GM18520 (cell line): ENCODE measurements at regions not wholly inside any gene's neighbourhood (a gene's known extent, or its start where the extent isn't known, plus 50 kb on each side); places are given as distances from the start of the nearest gene placed in this dataset.
"Not testable (repeated sequence)": the region's sequence is repeated elsewhere in the genome, so short reads cannot be mapped to it uniquely, and the experiment has no call there.

ENCODE experiments used
- ATAC-seq: cut with Tn5 transposase; IDR thresholded peaks from one replicate; pipeline ENCODE4 v1.9.1; 2021; ENCODE audit not compliant: unreplicated experiment

GRCh38 chrX:122850326-122850725 is 333.8 kb upstream of the GRIA3 start:
- ATAC-seq, result no peak

- ATAC-seq, result no peak
These were observed 327.9 kb upstream of the GRIA3 start for GRCh38 chrX:122856205-122856604.

GRCh38 chrX:122857734-122858133 is 326.3 kb upstream of the GRIA3 start:
- ATAC-seq, result no peak

DNA sequence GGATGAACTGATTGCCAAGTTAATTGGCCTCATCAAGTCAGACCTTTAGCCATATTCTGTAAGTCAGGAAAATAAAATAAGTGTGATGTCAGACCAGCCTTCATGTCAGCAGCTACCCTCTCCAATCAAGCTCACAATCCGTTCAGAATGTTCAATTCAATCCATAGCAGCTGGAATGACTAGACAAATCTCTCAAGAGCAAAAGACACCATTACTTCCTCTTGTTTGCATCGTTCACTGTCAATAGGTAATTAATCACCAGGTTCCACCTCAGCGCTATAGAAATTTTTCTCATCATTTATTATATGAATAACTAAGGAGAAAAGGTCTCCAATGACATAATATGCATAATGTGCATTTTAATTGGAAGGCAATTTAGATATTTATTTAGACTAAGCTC is 321.0 kb upstream of the GRIA3 start:
- no peak for ATAC-seq

DNA sequence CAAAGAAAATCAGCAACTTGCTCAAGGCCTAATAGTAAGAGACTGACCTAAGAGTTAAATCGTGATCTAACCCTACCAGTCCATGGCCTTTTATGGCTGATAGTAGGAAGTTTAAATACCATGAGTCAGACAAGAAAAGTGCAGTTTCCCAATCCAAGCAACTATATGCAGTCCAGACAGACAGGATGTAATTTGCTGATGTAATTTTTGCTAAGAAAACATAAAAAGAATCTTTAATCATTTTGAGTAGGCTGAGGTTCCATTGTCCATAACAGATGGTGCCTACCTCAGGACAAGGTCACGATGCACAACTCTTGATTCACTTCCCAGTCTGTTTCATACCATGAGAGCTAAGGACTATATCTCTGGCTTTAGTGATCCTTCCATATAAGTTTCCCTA is 317.5 kb upstream of the GRIA3 start:
- no peak for ATAC-seq

GRCh38 chrX:122868631-122869030 is 315.4 kb upstream of the GRIA3 start:
- no peak for ATAC-seq

DNA sequence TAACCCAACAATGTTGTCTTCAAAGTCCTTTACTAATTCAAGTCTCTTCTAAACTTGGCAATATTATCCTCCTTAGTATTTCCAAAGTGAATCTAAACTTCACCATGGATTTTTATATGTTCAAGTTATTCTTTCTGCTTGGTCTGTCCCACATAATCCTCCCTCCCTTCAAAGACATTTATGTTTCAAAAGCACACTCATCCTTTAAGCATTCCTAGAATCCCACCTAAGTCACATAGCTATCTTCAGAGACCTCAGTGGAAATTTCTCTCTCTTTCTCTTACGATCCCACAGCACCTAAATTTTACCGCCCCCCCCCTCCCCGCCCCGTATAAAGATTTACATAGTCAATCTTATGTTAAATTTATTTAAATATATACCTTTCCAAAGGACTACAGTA is 314.9 kb upstream of the GRIA3 start:
- no peak for ATAC-seq

DNA sequence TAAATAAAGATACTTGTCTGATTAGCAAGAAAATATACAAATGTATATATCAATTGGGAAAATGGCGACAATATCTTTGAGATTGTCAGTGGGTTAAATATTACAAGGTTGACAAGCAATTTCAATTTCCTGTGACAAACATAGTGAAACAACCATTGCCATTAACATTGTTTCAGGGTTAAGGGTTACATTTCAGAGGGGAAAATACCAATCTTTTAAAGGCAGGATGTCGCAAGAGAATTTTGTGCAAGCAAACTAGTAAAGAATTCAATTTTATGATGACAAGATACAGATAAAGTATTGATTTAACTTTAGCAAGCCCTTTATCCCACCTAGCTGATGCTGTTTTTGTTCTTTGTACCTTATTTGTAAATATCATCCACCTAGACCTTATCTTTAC is 305.8 kb upstream of the GRIA3 start:
- ATAC-seq, result no peak

- no peak for ATAC-seq
These were observed 303.1 kb upstream of the GRIA3 start for GRCh38 chrX:122880952-122881351.

GRCh38 chrX:122890729-122891128 is 293.3 kb upstream of the GRIA3 start:
- no peak for ATAC-seq

DNA sequence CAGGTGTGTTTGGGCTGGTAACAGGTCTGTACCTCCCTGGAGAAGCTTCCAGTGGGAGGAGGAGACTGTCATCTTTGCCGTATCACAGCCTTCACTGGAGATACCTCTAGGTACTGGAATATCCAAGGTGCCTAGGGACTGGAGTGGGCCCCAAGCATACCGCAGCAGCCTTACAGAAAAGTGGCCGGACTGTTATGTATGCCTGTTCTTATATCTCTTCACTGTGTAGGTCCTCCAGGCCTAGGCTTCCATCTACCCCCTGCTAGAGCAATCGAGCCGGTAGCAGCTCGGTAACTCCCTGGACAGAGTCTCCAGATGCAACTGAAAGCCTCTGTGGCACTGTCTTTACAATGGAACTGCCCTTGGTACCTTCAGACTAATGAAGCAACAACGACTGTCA is 277.4 kb upstream of the GRIA3 start:
- ATAC-seq, result no peak

DNA sequence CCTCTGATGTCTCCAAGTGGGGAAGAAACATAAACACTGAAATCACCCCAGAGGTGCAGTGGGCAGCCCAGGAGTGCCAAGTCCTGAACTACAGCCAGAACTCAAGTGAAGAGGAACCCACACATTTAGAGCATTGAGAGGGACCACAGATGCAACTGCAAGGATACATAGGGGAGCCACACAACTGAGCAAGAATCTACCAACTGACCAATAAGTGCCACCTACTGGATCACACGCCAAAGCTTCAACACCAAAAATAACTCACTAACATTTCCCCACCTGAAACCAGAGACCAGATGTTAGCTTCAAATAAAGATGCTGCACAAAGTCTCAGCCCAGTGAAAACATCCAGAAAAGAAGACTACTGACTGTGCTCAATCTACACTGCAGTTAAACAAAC is 276.7 kb upstream of the GRIA3 start:
- ATAC-seq, result no peak

GRCh38 chrX:122910697-122911096 is 273.4 kb upstream of the GRIA3 start:
- ATAC-seq, result no peak

- ATAC-seq, result no peak
These were observed 270.9 kb upstream of the GRIA3 start for GRCh38 chrX:122913134-122913533.

GRCh38 chrX:122913764-122914163 is 270.3 kb upstream of the GRIA3 start:
- ATAC-seq, result no peak

DNA sequence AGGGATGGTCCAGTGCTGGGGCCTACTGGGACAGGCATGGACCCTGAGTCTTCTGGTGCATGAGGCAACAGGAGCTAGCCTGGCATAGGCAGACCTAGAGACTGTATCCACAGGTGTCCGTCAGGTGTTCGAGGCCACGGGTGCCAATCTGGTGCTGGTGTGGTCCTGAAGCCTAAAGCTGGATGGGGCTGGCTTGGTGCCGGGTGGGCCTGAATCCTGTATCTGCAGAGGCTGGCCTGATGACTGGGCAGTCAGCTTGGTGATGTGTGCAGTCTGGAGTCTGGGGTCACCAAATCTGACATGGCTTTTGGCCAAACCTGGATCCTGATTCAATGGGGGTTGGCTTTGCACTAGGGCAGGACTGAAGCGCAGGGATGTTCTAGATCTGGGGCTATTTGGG is 269.8 kb upstream of the GRIA3 start:
- no peak for ATAC-seq

DNA sequence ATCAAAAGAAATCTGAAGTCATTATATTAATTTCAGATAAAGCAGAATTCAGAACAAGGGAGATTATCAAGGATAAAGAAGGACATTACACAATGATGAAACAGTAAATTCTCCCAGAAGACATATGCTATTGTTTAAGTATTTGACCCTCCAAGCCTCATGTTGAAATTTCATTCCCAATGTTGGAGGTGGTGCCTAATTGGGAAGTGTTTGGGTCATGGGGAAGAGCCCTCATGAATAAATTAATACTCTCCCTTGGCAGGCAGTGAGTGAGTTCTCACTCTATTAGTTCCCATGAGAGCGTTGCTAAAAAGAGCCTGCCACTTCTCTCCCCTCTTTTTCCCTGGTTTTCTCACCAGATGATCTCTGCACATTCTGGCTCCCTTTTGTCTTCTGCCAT is 249.9 kb upstream of the GRIA3 start:
- ATAC-seq, result no peak

DNA sequence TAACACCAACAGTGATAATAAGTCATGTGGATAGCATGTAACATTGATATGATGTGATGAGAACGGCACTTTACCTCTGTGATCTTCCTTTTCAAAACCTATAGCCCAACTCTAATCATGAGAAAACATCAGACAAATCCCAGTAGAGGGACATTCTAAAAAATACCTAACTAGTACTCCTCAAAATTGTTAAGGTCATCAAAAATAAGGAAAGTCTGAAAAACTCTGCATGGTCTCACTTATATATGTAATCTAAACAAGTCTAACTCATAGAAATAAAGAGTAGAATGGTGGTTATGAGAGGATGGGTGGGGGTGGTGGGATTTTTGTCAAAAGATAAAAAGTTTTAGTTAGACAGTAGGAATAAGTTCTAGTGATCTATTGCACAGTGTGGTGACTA is 243.9 kb upstream of the GRIA3 start:
- ATAC-seq, result no peak

DNA sequence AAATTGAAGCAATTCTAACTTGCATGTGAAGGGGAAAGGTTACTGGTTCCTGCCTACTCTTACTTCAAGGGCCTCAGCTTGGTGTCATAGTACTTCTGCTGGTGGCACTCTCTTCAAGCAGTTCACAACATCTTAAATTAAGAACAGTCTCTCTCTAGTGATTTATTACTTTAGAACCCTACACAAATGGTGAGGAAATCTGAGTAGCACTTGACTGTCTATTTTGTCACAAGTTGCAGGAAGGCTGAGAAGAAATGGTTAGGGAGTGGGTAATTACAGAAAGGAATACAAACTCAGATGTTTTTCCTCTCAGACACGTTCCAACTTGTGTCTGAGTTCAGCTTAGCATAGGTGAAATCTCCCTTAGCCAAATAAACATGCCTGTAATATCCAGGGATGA is 242.3 kb upstream of the GRIA3 start:
- no peak for ATAC-seq

DNA sequence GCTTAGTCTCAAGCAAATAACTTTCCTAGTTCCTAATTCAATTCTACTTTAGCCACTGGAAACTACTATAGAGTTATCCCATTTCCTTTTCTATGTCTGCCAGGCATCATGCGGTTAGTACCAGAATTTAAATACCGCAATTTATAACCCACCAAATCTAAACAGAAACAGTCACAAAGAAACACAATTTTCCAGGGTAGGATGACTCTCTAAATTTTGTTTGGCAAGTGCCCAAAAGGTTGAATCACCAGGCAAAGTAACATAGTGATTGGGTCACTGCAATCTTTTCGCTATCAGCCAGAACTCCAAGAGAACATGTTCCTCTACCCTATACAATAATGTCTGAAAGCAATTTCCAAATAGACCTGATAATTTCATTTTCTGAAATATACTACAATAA is 240.2 kb upstream of the GRIA3 start:
- no peak for ATAC-seq

- no peak for ATAC-seq
These were observed 238.8 kb upstream of the GRIA3 start for GRCh38 chrX:122945328-122945727.

- ATAC-seq, result no peak
These were observed 211.5 kb upstream of the GRIA3 start for GRCh38 chrX:122972604-122973003.

DNA sequence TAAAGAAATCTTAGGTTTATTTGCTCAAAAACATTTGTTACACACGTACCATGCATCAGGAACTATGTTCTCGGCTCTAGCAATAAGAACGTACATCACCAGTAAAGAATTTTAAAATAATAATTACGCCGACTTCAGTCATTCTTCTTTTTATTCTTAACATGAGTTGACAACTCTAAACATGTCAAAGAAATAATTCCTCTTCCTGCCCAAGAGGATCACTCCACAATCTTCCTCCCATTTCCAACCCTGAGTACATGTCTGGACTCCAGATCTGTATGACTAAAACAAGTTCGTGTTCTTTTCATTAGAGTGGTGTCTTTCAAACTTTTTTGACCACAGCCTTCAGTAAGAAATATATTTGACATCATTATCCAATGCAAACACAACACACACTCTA is 201.6 kb upstream of the GRIA3 start:
- ATAC-seq, result no peak

- ATAC-seq, result not testable (repeated sequence)
These were observed 181.2 kb upstream of the GRIA3 start for GRCh38 chrX:123002844-123003243.
